Right cardiac atrium (tissue), 5 donors: ENCODE measurements at regions not wholly inside any gene's neighbourhood (a gene's known extent, or its start where the extent isn't known, plus 50 kb on each side); places are given as distances from the start of the nearest gene placed in this dataset.
A peak's percentile ranks its signal among the peaks of the same experiment; 100 is the strongest.
"Not testable (repeated sequence)": the region's sequence is repeated elsewhere in the genome, so short reads cannot be mapped to it uniquely, and the experiment has no call there.

Experiments
- ATAC-seq, 2 donors: fragments of 200-7000 bp; cut with Tn5 transposase; one replicate each; pipeline versions ENCODE4 v1.8.0 to v1.9.1; 2020; ENCODE audit warnings: moderate library complexity in 2 of 2, mild to moderate bottlenecking in 1 of 2
- DNase-seq, 3 donors: peaks; one replicate each; pipeline ENCODE4 v3.0.0-alpha.2; 2020
- H3K27ac ChIP-seq: one replicate; pipeline ENCODE4 v1.5.1; 2013; ENCODE audit warnings: mild to moderate bottlenecking, low read length, control low read depth, moderate library complexity
- H3K27me3 ChIP-seq: one replicate; pipeline ENCODE4 v1.6.1; 2013; ENCODE audit not compliant: control insufficient read depth, insufficient read depth
- H3K4me1 ChIP-seq: one replicate; pipeline ENCODE4 v1.6.1; 2013; ENCODE audit warnings: low read length; ENCODE audit not compliant: control insufficient read depth, insufficient read depth
- H3K4me3 ChIP-seq: one replicate; pipeline ENCODE4 v1.5.1; 2013; ENCODE audit warnings: low read length, control low read depth
- H3K9me3 ChIP-seq: one replicate; pipeline ENCODE4 v1.6.1; 2013; ENCODE audit warnings: low read length; ENCODE audit not compliant: control insufficient read depth
- WGBS: extraction: QIAGEN DNeasy Blood & Tissue Kit; methylation state at CpG from one replicate; pipeline ENCODE4 v1.1.7; 2013; 5-methylcytosine and 5-hydroxymethylcytosine counted together
- intact Hi-C, 4 donors: fragments of 100-400 bp; cut with DNase I; formaldehyde crosslinking; loops; one replicate each; pipeline versions ENCODE4 v1.11.0 to v1.14.0; 2022 to 2023
- donor health status: healthy with polysubstance abuse.
- donor health status: DM: no; HTN: yes; CAD: no.
- donor health status: DM: no; HTN: no; CAD: no.
- donor health status: DM: no; HTN: yes; CAD: no; lungs with severe emphysema.
- donor health status: DM: yes; HTN: yes; CAD: no.

DNA sequence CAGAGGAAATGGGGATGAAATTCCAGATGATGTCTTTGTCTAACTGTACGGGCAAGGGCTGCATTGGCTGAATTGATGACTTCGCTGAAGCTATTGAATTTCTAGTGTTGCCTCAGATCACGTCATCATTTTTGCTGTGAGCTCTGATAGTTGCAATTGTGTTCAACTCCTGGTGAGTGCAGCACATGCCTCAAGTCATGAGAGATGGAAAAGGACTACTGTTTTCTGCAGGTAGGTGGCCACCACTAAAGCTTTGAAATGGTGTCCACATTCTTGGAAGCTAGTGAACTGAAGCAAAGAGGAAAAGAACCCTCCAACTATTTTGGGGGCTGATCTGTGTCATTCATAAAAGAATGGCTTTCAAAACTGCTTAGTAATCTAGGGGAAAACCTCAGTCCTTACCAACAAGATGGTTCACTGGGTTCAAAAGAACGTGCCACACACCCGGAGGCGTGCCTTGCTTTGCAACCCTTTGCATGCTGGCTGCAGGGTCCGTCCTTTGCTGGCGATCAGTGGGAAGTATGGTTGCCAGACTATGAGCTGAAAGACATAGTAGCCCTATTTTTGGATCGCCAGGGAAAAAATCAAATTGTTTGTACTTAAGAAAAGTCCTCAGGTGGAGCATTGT, 88.1 kb upstream of the STOX2 start:
- Histone ChIP-seq H3K4me1 (no peaks in the 10 kb centered on the region), H3K9me3 (no peaks in the 10 kb centered on the region), H3K4me3 (no peak overlapping the region), H3K27ac (no peak overlapping the region), H3K27me3 (no peaks in the 10 kb centered on the region)
- intact Hi-C loops: no loop called here
- 84% methylated on average over 9 of the region's 9 CpGs for WGBS
- ATAC-seq: no peak
- no peak for DNase-seq

DNA sequence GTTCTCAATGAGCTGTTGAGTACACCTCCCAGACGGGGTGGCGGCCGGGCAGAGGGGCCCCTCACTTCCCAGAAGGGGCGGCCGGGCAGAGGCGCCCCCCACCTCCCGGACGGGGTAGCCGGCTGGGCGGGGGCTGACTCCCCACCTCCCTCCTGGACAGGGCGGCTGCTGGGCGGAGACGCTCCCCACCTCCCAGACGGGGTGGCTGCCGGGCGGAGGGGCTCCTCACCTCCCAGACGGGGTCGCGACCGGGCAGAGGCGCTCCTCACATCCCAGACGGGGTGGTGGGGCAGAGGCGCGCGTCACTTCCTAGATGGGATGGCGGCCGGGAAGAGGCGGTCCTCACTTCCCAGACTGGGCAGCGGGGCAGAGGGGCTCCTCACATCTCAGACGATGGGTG, 86.5 kb upstream of the STOX2 start:
- intact Hi-C loops: not testable (repeated sequence)

DNA sequence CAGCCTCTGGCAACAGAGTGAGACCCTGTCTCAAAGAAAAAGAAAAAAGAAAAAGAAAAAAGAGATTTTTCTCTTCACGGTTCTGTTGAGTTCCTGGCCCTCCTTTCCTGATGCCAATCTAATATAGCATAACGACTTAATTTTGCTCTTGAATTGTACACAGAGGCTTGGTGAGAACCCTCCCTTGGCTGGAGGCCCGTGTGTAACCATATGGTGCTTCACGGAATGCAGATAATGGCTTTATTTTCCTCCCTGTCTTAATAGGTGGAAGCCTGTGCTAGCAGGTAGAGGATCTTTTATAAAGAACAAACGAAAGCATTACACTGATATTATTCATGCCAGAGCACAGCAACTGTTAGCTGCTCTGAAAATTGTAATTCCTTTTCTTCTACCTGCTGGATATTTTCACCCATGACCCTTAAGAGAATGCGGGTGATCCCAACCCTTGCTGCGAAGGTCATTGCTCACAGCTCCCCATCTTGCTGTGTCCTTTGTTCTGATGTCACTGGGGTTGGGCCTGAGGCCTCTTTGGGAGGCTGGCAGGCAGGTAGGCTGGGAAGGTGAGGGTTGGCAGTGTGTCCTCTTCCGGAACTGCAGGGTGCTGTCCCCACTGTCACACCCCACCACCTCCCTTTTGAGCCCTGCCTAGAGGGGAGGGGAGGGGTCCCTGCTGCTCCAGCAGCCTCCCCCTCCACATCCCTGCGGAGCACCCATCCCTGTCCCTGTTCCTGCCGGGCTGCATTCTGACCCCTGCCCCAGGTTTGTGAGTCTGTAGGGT, 83.8 kb upstream of the STOX2 start:
- DNase-seq (no peak), ATAC-seq (peak in 1 of 2 donors; percentile 30)
- intact Hi-C loops: no loop called here
- Histone ChIP-seq H3K27me3 (no peaks in the 10 kb centered on the region), H3K9me3 (no peaks in the 10 kb centered on the region), H3K4me3 (no peak overlapping the region), H3K27ac (no peak overlapping the region), H3K4me1 (peaks cover 5% of the 10 kb centered on the region)
- WGBS: 84% methylated on average over 10 of the region's 10 CpGs

More for the DNA sequence above, 86.5 kb upstream of the STOX2 start:
- 97% methylated on average over 30 of the region's 30 CpGs for WGBS
- not testable (repeated sequence) for H3K4me3 ChIP-seq, H3K4me1 ChIP-seq, ATAC-seq, H3K27me3 ChIP-seq, H3K9me3 ChIP-seq, H3K27ac ChIP-seq
- peak in 1 of 3 donors; percentile 62 for DNase-seq

DNA sequence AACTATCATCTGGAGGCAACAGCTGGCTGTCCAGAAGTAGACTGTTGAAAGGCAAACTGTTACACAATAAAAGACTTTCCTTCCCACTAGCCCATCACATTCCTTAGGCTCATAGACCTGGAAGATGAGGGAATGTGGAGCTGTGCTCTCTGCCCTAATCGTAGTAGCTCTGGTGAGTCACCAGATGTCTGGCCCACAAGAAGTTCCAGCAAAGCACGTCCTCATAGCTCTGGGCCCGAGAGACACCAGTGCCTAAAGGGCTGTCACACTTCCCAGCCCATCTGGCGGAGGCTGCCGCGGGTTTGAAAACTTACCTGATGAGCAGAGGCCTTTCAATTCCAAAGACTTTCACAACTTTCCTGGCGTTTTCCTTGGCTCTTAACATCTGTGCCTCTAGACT, 81.7 kb upstream of the STOX2 start:
- Histone ChIP-seq H3K4me3 (no peak overlapping the region), H3K9me3 (no peaks in the 10 kb centered on the region), H3K4me1 (peaks cover 8% of the 10 kb centered on the region), H3K27me3 (no peaks in the 10 kb centered on the region), H3K27ac (no peak overlapping the region)
- intact Hi-C loops: no loop called here
- peak; percentile 71 to 87 for ATAC-seq
- WGBS: 62% methylated on average over 7 of the region's 7 CpGs
- DNase-seq: peak; percentile 62 to 69 (median 67)

DNA sequence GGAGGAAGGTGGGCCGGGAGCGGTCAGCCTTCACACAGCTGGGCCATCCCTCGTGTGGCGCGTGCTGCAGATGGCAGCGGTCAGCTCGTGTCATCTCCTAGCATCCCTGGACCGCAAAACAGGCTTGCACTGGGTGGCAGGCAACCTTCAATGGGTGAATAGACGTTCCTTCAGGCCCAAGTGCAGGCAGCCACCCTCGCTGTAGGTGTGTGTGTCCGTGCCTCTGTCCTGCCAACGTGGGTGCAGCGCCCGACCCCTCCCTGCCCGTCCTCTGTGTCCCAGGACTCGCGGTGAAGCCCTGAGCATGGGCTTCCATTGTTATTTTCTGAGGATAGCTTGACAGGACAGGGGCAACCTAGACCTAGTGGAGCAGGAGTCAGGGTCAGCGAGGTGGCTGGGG, 79.8 kb upstream of the STOX2 start:
- 98% methylated on average over 18 of the region's 18 CpGs for WGBS
- intact Hi-C loops: no loop called here
- H3K4me1 ChIP-seq: peaks cover 10% of the 10 kb centered on the region
- ATAC-seq (no peak), DNase-seq (no peak)
- no peaks in the 10 kb centered on the region for H3K27me3 ChIP-seq
- H3K9me3 ChIP-seq: no peaks in the 10 kb centered on the region
- H3K4me3 ChIP-seq: no peak overlapping the region
- H3K27ac ChIP-seq: no peak overlapping the region

DNA sequence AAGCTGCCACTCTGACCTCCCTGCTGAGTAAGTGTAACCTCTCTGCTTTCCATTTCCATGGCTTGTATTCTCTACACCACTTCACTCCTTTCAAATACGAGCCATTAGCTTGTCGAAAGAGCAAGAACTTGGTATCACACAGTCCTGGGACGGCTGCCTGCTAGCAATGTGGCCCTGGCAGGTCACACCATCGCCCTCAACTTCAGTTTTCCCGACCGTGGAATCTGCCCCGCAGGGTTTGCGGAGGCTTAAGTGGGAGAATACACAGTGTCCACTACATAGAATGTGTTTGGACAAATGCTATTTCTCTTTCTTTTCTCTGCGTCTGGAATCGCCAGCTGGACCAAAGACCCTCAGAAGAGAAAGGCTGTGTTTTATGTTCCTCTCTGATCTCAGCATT, 78.6 kb upstream of the STOX2 start:
- H3K27ac ChIP-seq: peak overlapping the region; percentile 74
- H3K4me1 ChIP-seq: peaks cover 11% of the 10 kb centered on the region
- no peaks in the 10 kb centered on the region for H3K27me3 ChIP-seq
- ATAC-seq (peak in 1 of 2 donors; percentile 34), DNase-seq (peak in 1 of 3 donors; percentile 62)
- no peak overlapping the region for H3K4me3 ChIP-seq
- 63% methylated on average over 10 of the region's 10 CpGs for WGBS
- intact Hi-C loops: no loop called here
- H3K9me3 ChIP-seq: no peaks in the 10 kb centered on the region

DNA sequence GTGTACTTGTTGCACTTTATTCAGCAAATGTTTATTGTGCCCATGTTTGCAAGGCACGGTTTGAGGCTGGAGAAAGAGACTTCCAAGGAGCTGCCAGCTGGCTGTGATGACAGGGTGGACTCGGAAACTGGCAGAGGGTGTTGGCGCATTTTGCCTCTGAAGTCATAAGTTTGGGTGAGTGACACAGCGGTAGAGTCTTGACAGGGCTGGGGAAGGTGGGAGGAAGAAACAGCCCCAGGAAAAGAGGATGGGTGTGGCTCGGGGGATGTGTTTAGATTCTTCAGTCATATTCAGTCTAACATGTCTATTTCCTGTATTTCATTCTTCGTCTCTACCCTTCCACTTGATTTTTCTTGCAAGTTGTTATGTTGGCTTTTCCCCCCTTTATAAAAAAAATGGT, 77.0 kb upstream of the STOX2 start:
- peaks cover 11% of the 10 kb centered on the region for H3K4me1 ChIP-seq
- ATAC-seq: peak in 1 of 2 donors; percentile 27
- no peak overlapping the region for H3K4me3 ChIP-seq
- H3K27ac ChIP-seq: no peak overlapping the region
- intact Hi-C loops: no loop called here
- DNase-seq: peak in 1 of 3 donors; percentile 33
- no peaks in the 10 kb centered on the region for H3K9me3 ChIP-seq
- 35% methylated on average over 6 of the region's 6 CpGs for WGBS
- H3K27me3 ChIP-seq: no peaks in the 10 kb centered on the region

DNA sequence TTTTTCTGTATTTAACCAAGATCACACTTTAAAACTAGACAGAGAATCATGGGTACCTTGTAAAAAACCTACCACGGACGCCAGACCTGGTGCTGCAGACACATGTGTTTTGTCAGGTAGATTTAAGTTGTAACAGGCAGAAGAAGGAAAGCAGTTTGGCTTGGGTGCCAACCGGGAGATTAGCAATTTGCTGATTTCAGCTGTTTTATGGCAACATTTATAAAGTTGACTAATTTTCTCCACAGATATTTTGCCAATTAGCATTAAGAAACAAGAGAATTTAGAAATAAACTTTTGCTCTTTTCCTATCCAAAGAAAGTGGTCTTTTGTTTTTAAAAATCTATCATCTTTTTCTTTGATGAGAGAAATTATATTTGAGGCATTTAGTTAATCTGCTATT, 76.3 kb upstream of the STOX2 start:
- DNase-seq (no peak), ATAC-seq (no peak)
- H3K27ac ChIP-seq: no peak overlapping the region
- H3K4me1 ChIP-seq: peaks cover 11% of the 10 kb centered on the region
- intact Hi-C loops: no loop called here
- no peak overlapping the region for H3K4me3 ChIP-seq
- WGBS: 82% methylated on average over 3 of the region's 3 CpGs
- no peaks in the 10 kb centered on the region for H3K27me3 ChIP-seq
- H3K9me3 ChIP-seq: no peaks in the 10 kb centered on the region

DNA sequence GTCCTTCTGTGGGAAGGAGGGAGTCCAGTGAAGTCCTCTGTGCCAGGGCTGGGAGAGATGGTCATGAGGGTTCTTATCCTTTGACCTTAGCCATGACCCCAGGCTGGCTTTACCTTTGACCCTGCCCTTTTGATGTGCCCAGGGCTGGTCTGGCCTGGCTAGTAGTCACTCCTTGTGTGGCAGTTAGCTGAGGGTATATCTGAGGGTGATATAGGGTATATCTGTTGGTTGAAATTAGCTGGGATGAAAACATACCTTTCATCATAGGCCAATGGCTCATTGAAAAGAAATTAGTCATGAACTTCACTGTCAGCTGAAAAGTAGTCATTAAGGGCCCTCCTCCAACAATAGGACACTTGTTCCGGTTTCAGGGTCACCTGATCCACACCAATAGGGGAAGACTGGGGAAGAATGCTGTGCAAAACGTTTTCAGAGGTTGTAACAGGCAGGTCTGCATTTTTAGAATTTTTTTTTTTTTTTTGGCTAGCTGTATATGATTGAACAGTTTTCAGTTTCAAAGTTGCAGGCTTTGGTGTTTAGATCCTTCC, 74.6 kb upstream of the STOX2 start:
- ATAC-seq (peak; percentile 3 to 24), DNase-seq (no peak)
- H3K27me3 ChIP-seq: no peaks in the 10 kb centered on the region
- intact Hi-C loops: no loop called here
- no peaks in the 10 kb centered on the region for H3K9me3 ChIP-seq
- WGBS: 17% methylated on average over 2 of the region's 2 CpGs
- peaks cover 10% of the 10 kb centered on the region for H3K4me1 ChIP-seq
- peak overlapping the region; percentile 30 for H3K27ac ChIP-seq
- H3K4me3 ChIP-seq: no peak overlapping the region

DNA sequence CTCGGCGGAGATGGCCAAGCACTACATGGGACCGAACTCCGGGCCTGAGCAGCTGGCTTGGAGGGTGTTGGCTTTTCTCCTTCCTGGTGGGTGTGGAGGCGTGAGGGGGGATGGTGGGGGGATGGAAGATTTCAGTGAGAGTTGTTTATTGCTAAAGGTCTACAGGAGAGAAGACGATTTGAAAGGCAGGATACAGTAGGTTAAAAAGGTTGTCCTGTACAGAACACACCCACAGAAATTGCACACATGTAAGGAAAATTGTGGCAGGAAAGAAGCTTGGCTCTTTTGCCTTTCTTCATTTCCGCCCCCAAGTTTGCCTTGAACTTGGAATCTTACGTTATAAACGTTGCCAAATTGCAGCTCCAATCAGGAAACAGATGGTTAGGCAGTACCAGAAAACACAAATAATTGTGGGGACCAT, 74.1 kb upstream of the STOX2 start:
- WGBS: 29% methylated on average over 9 of the region's 9 CpGs
- no peak overlapping the region for H3K27ac ChIP-seq
- no peak overlapping the region for H3K4me3 ChIP-seq
- no peaks in the 10 kb centered on the region for H3K9me3 ChIP-seq
- no peaks in the 10 kb centered on the region for H3K27me3 ChIP-seq
- intact Hi-C loops: no loop called here
- peak in 2 of 3 donors; percentile 48 to 61 for DNase-seq
- ATAC-seq: peak; percentile 76 to 90
- peaks cover 8% of the 10 kb centered on the region for H3K4me1 ChIP-seq

DNA sequence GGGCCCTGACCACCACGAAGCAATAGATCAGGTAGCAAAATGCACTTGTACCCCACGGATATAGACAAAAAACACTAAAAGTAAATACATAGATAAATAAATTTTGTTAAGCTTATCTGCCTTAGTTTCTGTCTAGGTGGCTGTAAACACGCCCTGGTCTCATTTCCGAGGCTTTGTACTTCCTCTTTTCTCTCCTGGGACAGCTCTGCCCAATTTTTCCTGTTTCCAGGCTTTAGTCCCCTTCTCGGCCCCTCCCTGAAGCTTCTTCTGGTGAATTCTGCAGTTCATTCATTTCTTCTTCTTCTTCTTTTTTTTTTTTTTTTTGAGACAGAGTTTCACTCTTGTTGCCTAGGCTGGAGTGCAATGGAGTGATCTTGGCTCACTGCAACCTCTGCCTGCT, 73.4 kb upstream of the STOX2 start:
- intact Hi-C loops: no loop called here
- no peaks in the 10 kb centered on the region for H3K27me3 ChIP-seq
- 50% methylated on average over 5 of the region's 5 CpGs for WGBS
- H3K9me3 ChIP-seq: no peaks in the 10 kb centered on the region
- ATAC-seq (peak in 1 of 2 donors; percentile 35), DNase-seq (no peak)
- H3K27ac ChIP-seq: no peak overlapping the region
- H3K4me3 ChIP-seq: no peak overlapping the region
- peaks cover 5% of the 10 kb centered on the region for H3K4me1 ChIP-seq
